Mesenchymal stem cell (in vitro differentiated cells and primary cell): ENCODE measurements at regions not wholly inside any gene's neighbourhood (a gene's known extent, or its start where the extent isn't known, plus 50 kb on each side); places are given as distances from the start of the nearest gene placed in this dataset.
"Not testable (repeated sequence)": the region's sequence is repeated elsewhere in the genome, so short reads cannot be mapped to it uniquely, and the experiment has no call there.

ENCODE experiments used
- DNase-seq: peaks from one replicate; pipeline ENCODE4 v3.0.0-alpha.2; 2013
- H2AFZ ChIP-seq: one replicate; pipeline ENCODE4 v1.6.1; 2013; ENCODE audit warnings: low read depth, mild to moderate bottlenecking, control low read depth, inconsistent platforms, low read length, moderate library complexity
- H2AK5ac ChIP-seq: 2 replicates; pipeline ENCODE4 v1.6.1; 2013; ENCODE audit warnings: low read length, moderate library complexity, mild to moderate bottlenecking, inconsistent platforms; ENCODE audit not compliant: severe bottlenecking
- H2BK120ac ChIP-seq: one replicate; pipeline ENCODE4 v1.6.1; 2013; ENCODE audit warnings: low read depth, mild to moderate bottlenecking, inconsistent platforms, low read length, moderate library complexity
- H2BK12ac ChIP-seq, 2 experiments: one replicate each; pipeline ENCODE4 v1.6.1; 2013; ENCODE audit warnings: inconsistent platforms in 2 of 2, low read length in 2 of 2, mild to moderate bottlenecking in 2 of 2, moderate library complexity in 2 of 2, control low read depth in 1 of 2
- H2BK15ac ChIP-seq: one replicate; pipeline ENCODE4 v1.6.1; 2013; ENCODE audit warnings: mild to moderate bottlenecking, low read depth, inconsistent platforms; ENCODE audit not compliant: poor library complexity, severe bottlenecking
- H2BK5ac ChIP-seq: 2 replicates; pipeline ENCODE4 v1.6.1; 2013; ENCODE audit warnings: low read depth, mild to moderate bottlenecking, low read length, control low read depth, inconsistent platforms; ENCODE audit not compliant: poor library complexity, severe bottlenecking
- H3K14ac ChIP-seq, 2 experiments: one replicate each; pipeline ENCODE4 v1.6.1; 2013; ENCODE audit warnings: inconsistent platforms in 2 of 2, low read length in 2 of 2, control low read depth in 1 of 2, mild to moderate bottlenecking in 1 of 2, moderate library complexity in 1 of 2
- H3K18ac ChIP-seq, 2 experiments: one replicate each; pipeline ENCODE4 v1.6.1; 2013; ENCODE audit warnings: inconsistent platforms in 2 of 2, low read length in 2 of 2, control low read depth in 1 of 2, low read depth in 1 of 2, mild to moderate bottlenecking in 1 of 2
- H3K23ac ChIP-seq, 2 experiments: one replicate each; pipeline ENCODE4 v1.6.1; 2013; ENCODE audit warnings: inconsistent platforms in 2 of 2, low read length in 2 of 2, mild to moderate bottlenecking in 2 of 2, moderate library complexity in 2 of 2, control low read depth in 1 of 2
- H3K27ac ChIP-seq: 2 replicates; pipeline ENCODE4 v1.5.1; 2013; ENCODE audit warnings: mild to moderate bottlenecking, moderate library complexity, low read length, control low read depth, inconsistent platforms; ENCODE audit not compliant: poor library complexity, severe bottlenecking
- H3K27me3 ChIP-seq, 2 experiments: 2 replicates each; pipeline versions ENCODE4 v1.6.1 to v1.7.0; 2013; ENCODE audit warnings: low read length in 2 of 2, mild to moderate bottlenecking in 2 of 2, moderate library complexity in 2 of 2, control low read depth in 1 of 2, inconsistent platforms in 1 of 2; ENCODE audit not compliant: control insufficient read depth in 1 of 2, insufficient read depth in 1 of 2
- H3K36me3 ChIP-seq, 2 experiments: 2 replicates each; pipeline versions ENCODE4 v1.6.1 to v1.7.0; 2013; ENCODE audit warnings: low read length in 2 of 2, control low read depth in 1 of 2, inconsistent platforms in 1 of 2, low read depth in 1 of 2, mild to moderate bottlenecking in 1 of 2; ENCODE audit not compliant: insufficient read depth in 2 of 2, control insufficient read depth in 1 of 2
- H3K4ac ChIP-seq, 2 experiments: one replicate each; pipeline ENCODE4 v1.6.1; 2013; ENCODE audit warnings: inconsistent platforms in 2 of 2, low read length in 2 of 2, mild to moderate bottlenecking in 2 of 2, moderate library complexity in 2 of 2, control low read depth in 1 of 2, low read depth in 1 of 2
- H3K4me1 ChIP-seq: 2 replicates; pipeline ENCODE4 v1.6.1; 2013; ENCODE audit warnings: low read depth, low read length, control low read depth; ENCODE audit not compliant: control insufficient read depth, insufficient read depth
- H3K4me2 ChIP-seq: 2 replicates; pipeline ENCODE4 v1.6.1; 2013; ENCODE audit warnings: low read length, mild to moderate bottlenecking, inconsistent platforms; ENCODE audit not compliant: poor library complexity, severe bottlenecking
- H3K4me3 ChIP-seq, 2 experiments: 2 replicates each; pipeline versions ENCODE4 v1.5.1 to v1.7.0; 2013; ENCODE audit warnings: low read length in 2 of 2, mild to moderate bottlenecking in 2 of 2, control low read depth in 1 of 2, low read depth in 1 of 2; ENCODE audit not compliant: insufficient read depth in 1 of 2
- H3K79me1 ChIP-seq: replicated peaks from 2 replicates; pipeline ENCODE4 v1.6.1; 2013; ENCODE audit warnings: mild to moderate bottlenecking, control low read depth, low read length, inconsistent platforms; ENCODE audit not compliant: poor library complexity, severe bottlenecking
- H3K9ac ChIP-seq: 2 replicates; pipeline ENCODE4 v1.7.0; 2013; ENCODE audit warnings: mild to moderate bottlenecking, low read length, moderate library complexity
- H3K9me3 ChIP-seq: 2 replicates; pipeline ENCODE4 v1.7.0; 2013; ENCODE audit warnings: mild to moderate bottlenecking, low read length; ENCODE audit not compliant: control insufficient read depth
- H4K8ac ChIP-seq: one replicate; pipeline ENCODE4 v1.6.1; 2013; ENCODE audit warnings: inconsistent platforms, mild to moderate bottlenecking, low read length, moderate library complexity
- H4K91ac ChIP-seq: one replicate; pipeline ENCODE4 v1.6.1; 2013; ENCODE audit warnings: mild to moderate bottlenecking, low read length, inconsistent platforms
- WGBS: methylation state at CpG from one replicate; pipeline ENCODE4 v1.1.7; 2013; ENCODE audit warnings: mixed read lengths; 5-methylcytosine and 5-hydroxymethylcytosine counted together

GRCh38 chr2:58466804-58467203, 225.7 kb upstream of the FANCL start:
- Histone ChIP-seq H3K23ac (no peak overlapping the region), H3K4me2 (no peak overlapping the region), H3K4me3 (no peak overlapping the region), H3K36me3 (no peaks in the 10 kb centered on the region), H4K8ac (no peak overlapping the region), H3K27me3 (no peaks in the 10 kb centered on the region), H3K79me1 (no peaks in the 10 kb centered on the region), H3K9ac (no peak overlapping the region), H2BK15ac (no peak overlapping the region), H3K27ac (no peak overlapping the region), H3K14ac (no peak overlapping the region), H2BK120ac (no peak overlapping the region), H2BK12ac (no peak overlapping the region), H2AK5ac (no peak overlapping the region), H3K18ac (no peak overlapping the region), H3K4ac (no peak overlapping the region), H3K9me3 (no peaks in the 10 kb centered on the region), H2AFZ (no peak overlapping the region), H2BK5ac (no peak overlapping the region), H4K91ac (no peak overlapping the region), H3K4me1 (no peaks in the 10 kb centered on the region)
- no CpG with 5 or more reads among the region's 1 CpG for WGBS
- no peak for DNase-seq

GRCh38 chr2:58466021-58466420, 224.9 kb upstream of the FANCL start:
- H3K79me1 ChIP-seq, H3K27me3 ChIP-seq, H4K8ac ChIP-seq, H3K4ac ChIP-seq, H3K4me1 ChIP-seq, H3K36me3 ChIP-seq, H2BK5ac ChIP-seq, H3K4me3 ChIP-seq, H2BK120ac ChIP-seq, H4K91ac ChIP-seq, H3K23ac ChIP-seq, H2AFZ ChIP-seq, H3K9ac ChIP-seq, H3K27ac ChIP-seq, DNase-seq, H3K18ac ChIP-seq, H3K14ac ChIP-seq, H3K4me2 ChIP-seq, H2BK12ac ChIP-seq, H3K9me3 ChIP-seq, H2AK5ac ChIP-seq, H2BK15ac ChIP-seq: not testable (repeated sequence)
- WGBS = 69% methylated on average over 2 of the region's 2 CpGs

GRCh38 chr2:58460670-58461069, 219.5 kb upstream of the FANCL start:
- DNase-seq = no peak
- Histone ChIP-seq H2AK5ac (no peak overlapping the region), H2AFZ (no peak overlapping the region), H3K4ac (no peak overlapping the region), H3K14ac (no peak overlapping the region), H2BK5ac (no peak overlapping the region), H3K79me1 (no peaks in the 10 kb centered on the region), H3K9ac (no peak overlapping the region), H3K9me3 (no peaks in the 10 kb centered on the region), H4K91ac (no peak overlapping the region), H3K4me1 (no peaks in the 10 kb centered on the region), H3K27me3 (peaks cover 0 to 2% of the 10 kb centered on the region in 2 experiments), H3K18ac (no peak overlapping the region), H3K36me3 (no peaks in the 10 kb centered on the region), H3K4me2 (no peak overlapping the region), H2BK12ac (no peak overlapping the region), H3K27ac (no peak overlapping the region), H2BK120ac (no peak overlapping the region), H3K4me3 (no peak overlapping the region), H4K8ac (no peak overlapping the region), H3K23ac (no peak overlapping the region), H2BK15ac (no peak overlapping the region)
- 94% methylated on average over 17 of the region's 22 CpGs for WGBS

GRCh38 chr2:58449286-58450010, 208.3 kb upstream of the FANCL start:
- 88% methylated on average over 2 of the region's 3 CpGs for whole genome bisulfite sequencing
- Histone ChIP-seq H2BK15ac (no peak overlapping the region), H3K9me3 (no peaks in the 10 kb centered on the region), H3K79me1 (no peaks in the 10 kb centered on the region), H3K27ac (no peak overlapping the region), H3K9ac (no peak overlapping the region), H3K4me1 (no peaks in the 10 kb centered on the region), H2BK5ac (no peak overlapping the region), H3K23ac (no peak overlapping the region), H3K27me3 (no peaks in the 10 kb centered on the region), H3K36me3 (no peaks in the 10 kb centered on the region), H3K4ac (no peak overlapping the region), H4K8ac (no peak overlapping the region), H4K91ac (no peak overlapping the region), H2BK120ac (no peak overlapping the region), H3K18ac (no peak overlapping the region), H3K4me2 (no peak overlapping the region), H2AFZ (no peak overlapping the region), H2AK5ac (no peak overlapping the region), H2BK12ac (no peak overlapping the region), H3K4me3 (no peak overlapping the region), H3K14ac (no peak overlapping the region)
- DNase-seq = no peak
